OCI-LY7 (cell line): ENCODE measurements at regions not wholly inside any gene's neighbourhood (a gene's known extent, or its start where the extent isn't known, plus 50 kb on each side); places are given as distances from the start of the nearest gene placed in this dataset.

Source experiments
- BruUV-seq: library from RNA; stranded (reverse); fragments of 400-500 nt; replicated peaks from 2 replicates; lab custom pipeline; 2021; lab: Mats Ljungman, UMichigan
- CTCF ChIA-PET: fragments of 300-600 bp; sonication (Branson Sonifier 250); formaldehyde crosslinking; loops from one replicate; lab custom pipeline; 2022; ENCODE audit warnings: antibody characterized with exemption; ENCODE audit not compliant: unreplicated experiment; lab: Charles Lee
- POLR2A ChIA-PET: fragments of 300-600 bp; sonication (Branson Sonifier 250); formaldehyde crosslinking; loops from one replicate; lab custom pipeline; 2022; ENCODE audit warnings: antibody characterized with exemption; lab: Charles Lee
- DNase-seq: peaks from one replicate; pipeline ENCODE4 v3.0.0-alpha.2; 2015; ENCODE audit warnings: low spot score
- H2AFZ ChIP-seq: fragments of 200-600 bp; sonication (generic), shearing (Covaris generic); 2 replicates; pipeline ENCODE4 v1.6.1; 2014; ENCODE audit warnings: mild to moderate bottlenecking, antibody characterized with exemption, low read length, moderate library complexity
- H3K27ac ChIP-seq: fragments of 200-600 bp; sonication (generic); 2 replicates; pipeline ENCODE4 v1.5.1; 2014; ENCODE audit warnings: mixed run types, low read depth, mild to moderate bottlenecking, moderate library complexity, low read length, inconsistent platforms; ENCODE audit not compliant: poor library complexity, severe bottlenecking
- H3K36me3 ChIP-seq: fragments of 200-600 bp; sonication (generic); 2 replicates; pipeline ENCODE4 v1.6.1; 2014; ENCODE audit warnings: mild to moderate bottlenecking, antibody characterized with exemption, low read length, moderate library complexity, mixed read lengths; ENCODE audit not compliant: insufficient read depth
- H3K4me1 ChIP-seq: fragments of 200-600 bp; sonication (generic); 2 replicates; pipeline ENCODE4 v1.5.1; 2014; ENCODE audit warnings: mild to moderate bottlenecking, low read length; ENCODE audit not compliant: insufficient read depth, poor library complexity, severe bottlenecking
- H3K4me2 ChIP-seq: fragments of 200-600 bp; sonication (generic); 2 replicates; pipeline ENCODE4 v1.6.1; 2014; ENCODE audit warnings: mild to moderate bottlenecking, low read length
- H3K4me3 ChIP-seq: fragments of 200-600 bp; sonication (generic); 2 replicates; pipeline ENCODE4 v1.5.1; 2014; ENCODE audit warnings: mild to moderate bottlenecking, low read depth, low read length; ENCODE audit not compliant: poor library complexity, severe bottlenecking
- H3K79me2 ChIP-seq: fragments of 200-600 bp; sonication (generic); 2 replicates; pipeline ENCODE4 v1.6.1; 2016; ENCODE audit warnings: low read depth, mild to moderate bottlenecking, low read length, moderate library complexity, mixed read lengths; ENCODE audit not compliant: insufficient read depth
- H3K9me2 ChIP-seq: fragments of 200-600 bp; sonication (generic); 2 replicates; pipeline ENCODE4 v1.6.1; 2016; ENCODE audit warnings: mild to moderate bottlenecking, low read length, mixed read lengths; ENCODE audit not compliant: insufficient read depth
- H3K9me3 ChIP-seq: fragments of 200-600 bp; sonication (generic); 2 replicates; pipeline ENCODE4 v1.6.1; 2014; ENCODE audit warnings: mild to moderate bottlenecking, mixed run types, low read length, mixed read lengths
- H4K20me1 ChIP-seq: fragments of 200-600 bp; sonication (generic); 2 replicates; pipeline ENCODE4 v1.6.1; 2014; ENCODE audit warnings: mild to moderate bottlenecking, antibody characterized with exemption, low read length, moderate library complexity, mixed read lengths; ENCODE audit not compliant: insufficient read depth
- EZH2phosphoT487 ChIP-seq: fragments of 200-600 bp; sonication (generic); IDR thresholded peaks from 2 replicates; pipeline ENCODE4 v1.6.1; 2018; ENCODE audit warnings: low read depth, borderline replicate concordance, mild to moderate bottlenecking, mixed run types, antibody characterized with exemption, low read length, moderate library complexity, mixed read lengths
- intact Hi-C: fragments of 100-400 bp; cut with micrococcal nuclease; formaldehyde crosslinking; loops from one replicate; pipeline ENCODE4 v1.10.0; 2022; ENCODE audit not compliant: unreplicated experiment
- TF ChIP-seq, protein P1 (sequence below): fragments of 200-600 bp; sonication (generic); conservative IDR thresholded peaks from 2 replicates; pipeline ENCODE4 v1.5.1; 2014; ENCODE audit warnings: mild to moderate bottlenecking, antibody characterized with exemption, low read length, moderate library complexity, mixed read lengths

DNA sequence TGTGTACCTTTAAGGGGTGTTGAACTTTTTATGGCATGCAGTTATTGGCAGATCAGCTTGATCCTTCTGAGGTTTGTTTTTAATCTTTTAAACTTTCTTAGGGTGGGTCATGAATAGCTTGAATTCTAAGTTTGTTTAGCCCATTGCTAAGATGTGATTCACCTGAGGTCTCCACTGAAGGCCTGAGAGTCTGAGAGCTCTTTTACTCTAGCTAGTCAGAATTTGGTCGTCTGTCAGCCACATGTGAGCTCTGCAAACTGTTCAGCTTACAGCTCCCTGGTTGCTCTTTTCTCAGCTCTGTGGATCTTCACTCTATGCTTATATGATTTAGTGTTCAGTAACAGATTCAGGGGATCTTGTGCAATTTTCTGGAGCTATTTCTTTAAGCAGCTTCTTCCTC lies 161.3 kb downstream of the ABHD5 start:
- DNase-seq = no peak
- H4K20me1 ChIP-seq = no peaks in the 10 kb centered on the region
- no peak overlapping the region for H3K4me2 ChIP-seq
- H3K36me3 ChIP-seq = no peaks in the 10 kb centered on the region
- H3K79me2 ChIP-seq = no peaks in the 10 kb centered on the region
- no TSS peak for BruUV-seq
- CTCF ChIA-PET = no interaction called here
- peaks cover 4% of the 10 kb centered on the region for H3K4me1 ChIP-seq
- TF ChIP-seq, protein P1, sequence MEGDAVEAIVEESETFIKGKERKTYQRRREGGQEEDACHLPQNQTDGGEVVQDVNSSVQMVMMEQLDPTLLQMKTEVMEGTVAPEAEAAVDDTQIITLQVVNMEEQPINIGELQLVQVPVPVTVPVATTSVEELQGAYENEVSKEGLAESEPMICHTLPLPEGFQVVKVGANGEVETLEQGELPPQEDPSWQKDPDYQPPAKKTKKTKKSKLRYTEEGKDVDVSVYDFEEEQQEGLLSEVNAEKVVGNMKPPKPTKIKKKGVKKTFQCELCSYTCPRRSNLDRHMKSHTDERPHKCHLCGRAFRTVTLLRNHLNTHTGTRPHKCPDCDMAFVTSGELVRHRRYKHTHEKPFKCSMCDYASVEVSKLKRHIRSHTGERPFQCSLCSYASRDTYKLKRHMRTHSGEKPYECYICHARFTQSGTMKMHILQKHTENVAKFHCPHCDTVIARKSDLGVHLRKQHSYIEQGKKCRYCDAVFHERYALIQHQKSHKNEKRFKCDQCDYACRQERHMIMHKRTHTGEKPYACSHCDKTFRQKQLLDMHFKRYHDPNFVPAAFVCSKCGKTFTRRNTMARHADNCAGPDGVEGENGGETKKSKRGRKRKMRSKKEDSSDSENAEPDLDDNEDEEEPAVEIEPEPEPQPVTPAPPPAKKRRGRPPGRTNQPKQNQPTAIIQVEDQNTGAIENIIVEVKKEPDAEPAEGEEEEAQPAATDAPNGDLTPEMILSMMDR = no peak
- no peak for TF ChIP-seq EZH2phosphoT487
- H3K9me2 ChIP-seq = no peaks in the 10 kb centered on the region
- POLR2A ChIA-PET = interaction anchor here (0.7 to 1.7 kb wide), 2 partner anchors 9 to 374 kb away, joined by 3 to 7 read pairs; no protein-coding TSS in a partner anchor
- H2AFZ ChIP-seq = no peak overlapping the region
- H3K27ac ChIP-seq = no peak overlapping the region
- H3K4me3 ChIP-seq = no peak overlapping the region
- H3K9me3 ChIP-seq = 0 out of 2 replicates have a peak, but pooled peaks cover 8% of the 10 kb centered on the region
- intact Hi-C loops = loop anchor here (10.0 kb wide), 1 partner anchor 307 kb away; no protein-coding TSS in a partner anchor

DNA sequence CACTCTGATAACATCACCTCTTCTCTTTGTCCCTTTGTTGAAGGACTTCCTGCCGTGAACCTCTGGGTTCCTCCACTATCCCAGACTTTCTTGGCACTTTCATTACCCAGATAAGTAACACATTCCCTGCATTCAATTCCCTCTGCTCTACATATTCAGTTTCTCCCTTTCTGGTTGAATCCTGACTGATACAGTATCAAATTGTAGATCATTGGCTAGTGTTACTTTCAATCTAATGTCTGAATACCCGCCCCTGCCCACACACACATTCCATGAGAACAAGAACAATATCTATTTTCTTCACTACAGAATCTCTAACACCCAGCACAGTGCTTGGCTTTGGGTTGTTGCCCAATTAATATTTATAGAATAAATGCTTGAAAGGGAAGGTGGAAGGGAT lies 163.5 kb downstream of the ABHD5 start:
- Histone ChIP-seq H4K20me1 (no peaks in the 10 kb centered on the region), H3K4me3 (no peak overlapping the region), H3K4me2 (no peak overlapping the region), H3K4me1 (peaks cover 4% of the 10 kb centered on the region), H2AFZ (no peak overlapping the region), H3K9me2 (no peaks in the 10 kb centered on the region), H3K36me3 (no peaks in the 10 kb centered on the region), H3K79me2 (no peaks in the 10 kb centered on the region), H3K9me3 (0 out of 2 replicates have a peak, but pooled peaks cover 8% of the 10 kb centered on the region), H3K27ac (no peak overlapping the region)
- CTCF ChIA-PET = interaction anchor here (1.1 kb wide), 1 partner anchor 11 kb away, joined by 3 read pairs; no protein-coding TSS in a partner anchor
- no TSS peak for BruUV-seq
- TF ChIP-seq EZH2phosphoT487 = no peak
- TF ChIP-seq, protein P1 = no peak
- intact Hi-C loops = loop anchor here (10.0 kb wide), 1 partner anchor 309 kb away; no protein-coding TSS in a partner anchor
- POLR2A ChIA-PET = no interaction called here
- no peak for DNase-seq

DNA sequence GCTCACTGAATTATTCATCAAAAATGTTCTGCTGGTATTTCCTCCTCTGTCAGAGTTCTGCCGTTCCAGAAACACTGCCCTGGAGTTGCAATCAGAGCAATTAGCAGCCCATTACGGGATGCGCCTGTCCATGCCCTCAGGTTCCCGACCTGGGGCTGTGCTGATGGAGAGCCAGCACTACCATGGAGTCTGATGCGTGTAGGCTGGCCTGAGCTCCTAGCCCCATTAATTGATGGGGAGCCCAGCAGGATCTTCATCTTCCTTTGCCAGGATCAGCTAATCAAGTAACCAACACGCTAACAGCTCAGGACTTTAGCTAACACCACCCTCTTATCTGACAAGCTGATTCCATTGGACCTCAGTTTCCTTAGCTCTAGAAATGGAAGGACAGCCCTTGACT lies 164.2 kb downstream of the ABHD5 start:
- H3K9me3 ChIP-seq = 0 out of 2 replicates have a peak, but pooled peaks cover 2% of the 10 kb centered on the region
- H4K20me1 ChIP-seq = no peaks in the 10 kb centered on the region
- H2AFZ ChIP-seq = no peak overlapping the region
- no peaks in the 10 kb centered on the region for H3K36me3 ChIP-seq
- no peak for DNase-seq
- BruUV-seq = no TSS peak
- H3K4me3 ChIP-seq = no peak overlapping the region
- ChIA-PET CTCF (interaction anchor here (0.6 to 2.2 kb wide), 2 partner anchors 323 to 344 kb away, joined by 3 to 5 read pairs; no protein-coding TSS in a partner anchor), POLR2A (interaction anchor here (1.0 kb wide), 1 partner anchor 13 kb away, joined by 3 read pairs; no protein-coding TSS in a partner anchor)
- peaks cover 4% of the 10 kb centered on the region for H3K4me1 ChIP-seq
- H3K79me2 ChIP-seq = no peaks in the 10 kb centered on the region
- TF ChIP-seq, protein P1 = no peak
- no peak for TF ChIP-seq EZH2phosphoT487
- H3K9me2 ChIP-seq = no peaks in the 10 kb centered on the region
- no peak overlapping the region for H3K27ac ChIP-seq
- no peak overlapping the region for H3K4me2 ChIP-seq
- intact Hi-C loops = loop anchor here (1.0 to 10.0 kb wide), 2 partner anchors 310 to 343 kb away; no protein-coding TSS in a partner anchor
